Esophagus muscularis mucosa (tissue), 4 donors: ENCODE measurements at regions not wholly inside any gene's neighbourhood (a gene's known extent, or its start where the extent isn't known, plus 50 kb on each side); places are given as distances from the start of the nearest gene placed in this dataset.

Source experiments
- DNase-seq: peaks from one replicate; pipeline ENCODE4 v3.0.0-alpha.2; 2017; ENCODE audit errors: extremely low spot score
- H3K27ac ChIP-seq, 4 donors: fragments of 200-600 bp; sonication (generic); replicated peaks in 1 of 4; 1 replicate in 3 of 4; 2 replicates in 1 of 4; pipeline ENCODE4 v1.5.1; 2016 to 2019; ENCODE audit warnings: mild to moderate bottlenecking in 1 of 4
- H3K27me3 ChIP-seq, 4 donors: fragments of 200-600 bp; sonication (generic); one replicate each; pipeline versions ENCODE4 v1.5.1 to v1.6.0; 2016 to 2019
- H3K36me3 ChIP-seq, 4 donors: fragments of 200-600 bp; sonication (generic); one replicate each; pipeline ENCODE4 v1.5.1; 2016 to 2019
- H3K4me1 ChIP-seq, 4 donors: fragments of 200-600 bp; sonication (generic); one replicate each; pipeline ENCODE4 v1.5.1; 2016 to 2019
- H3K4me3 ChIP-seq, 4 donors: fragments of 200-600 bp; sonication (generic); 1 replicate in 2 of 4; 2 replicates in 2 of 4; pipeline ENCODE4 v1.5.1; 2016 to 2019; ENCODE audit warnings: mild to moderate bottlenecking in 4 of 4, moderate library complexity in 1 of 4
- H3K9me3 ChIP-seq, 4 donors: fragments of 200-600 bp; sonication (generic); 1 replicate in 3 of 4; 2 replicates in 1 of 4; pipeline ENCODE4 v1.5.1; 2016 to 2019
- EP300 ChIP-seq: sonication (generic); formaldehyde crosslinking; IDR thresholded peaks from one replicate; pipeline ENCODE4 v1.6.1; 2017; ENCODE audit warnings: antibody characterized with exemption
- POLR2A ChIP-seq: fragments of 450-650 bp; IDR thresholded peaks from one replicate; pipeline ENCODE4 v1.6.1; 2017; ENCODE audit warnings: antibody characterized with exemption, moderate library complexity, mild to moderate bottlenecking, low read depth
- POLR2AphosphoS5 ChIP-seq, 2 donors: sonication (generic); formaldehyde crosslinking; IDR thresholded peaks; one replicate each; pipeline ENCODE4 v1.6.1; 2017; ENCODE audit warnings: antibody characterized with exemption in 2 of 2
- WGBS: methylation state at CpG from one replicate; pipeline ENCODE4 v1.1.5; 2018; 5-methylcytosine and 5-hydroxymethylcytosine counted together
- intact Hi-C: fragments of 100-400 bp; cut with DNase I; formaldehyde crosslinking; loops from one replicate; pipeline ENCODE4 v1.15.1; 2023
- TF ChIP-seq, protein P1 (sequence below), 3 experiments: fragments of 200-600 bp in 2 of 3; fragments of 450-650 bp in 1 of 3; sonication (generic) in 2 of 3; IDR thresholded peaks; one replicate each; pipeline ENCODE4 v1.5.1; 2017 to 2019; ENCODE audit warnings: antibody characterized with exemption in 3 of 3, mild to moderate bottlenecking in 2 of 3, moderate library complexity in 1 of 3

GRCh38 chr12:46486588-46486987, 114.0 kb upstream of the SLC38A2 start:
- no peak for TF ChIP-seq EP300
- TF ChIP-seq POLR2A: no peak
- TF ChIP-seq, protein P1, sequence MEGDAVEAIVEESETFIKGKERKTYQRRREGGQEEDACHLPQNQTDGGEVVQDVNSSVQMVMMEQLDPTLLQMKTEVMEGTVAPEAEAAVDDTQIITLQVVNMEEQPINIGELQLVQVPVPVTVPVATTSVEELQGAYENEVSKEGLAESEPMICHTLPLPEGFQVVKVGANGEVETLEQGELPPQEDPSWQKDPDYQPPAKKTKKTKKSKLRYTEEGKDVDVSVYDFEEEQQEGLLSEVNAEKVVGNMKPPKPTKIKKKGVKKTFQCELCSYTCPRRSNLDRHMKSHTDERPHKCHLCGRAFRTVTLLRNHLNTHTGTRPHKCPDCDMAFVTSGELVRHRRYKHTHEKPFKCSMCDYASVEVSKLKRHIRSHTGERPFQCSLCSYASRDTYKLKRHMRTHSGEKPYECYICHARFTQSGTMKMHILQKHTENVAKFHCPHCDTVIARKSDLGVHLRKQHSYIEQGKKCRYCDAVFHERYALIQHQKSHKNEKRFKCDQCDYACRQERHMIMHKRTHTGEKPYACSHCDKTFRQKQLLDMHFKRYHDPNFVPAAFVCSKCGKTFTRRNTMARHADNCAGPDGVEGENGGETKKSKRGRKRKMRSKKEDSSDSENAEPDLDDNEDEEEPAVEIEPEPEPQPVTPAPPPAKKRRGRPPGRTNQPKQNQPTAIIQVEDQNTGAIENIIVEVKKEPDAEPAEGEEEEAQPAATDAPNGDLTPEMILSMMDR (IDR thresholded peaks at IDR 0.05): no peak
- TF ChIP-seq POLR2AphosphoS5 (IDR thresholded peaks at IDR 0.05): no peak
- H3K27ac ChIP-seq: no peak overlapping the region
- H3K36me3 ChIP-seq: no peaks in the 10 kb centered on the region
- no peak for DNase-seq
- intact Hi-C loops: no loop called here
- H3K9me3 ChIP-seq: no peaks in the 10 kb centered on the region
- H3K4me3 ChIP-seq: no peak overlapping the region
- H3K4me1 ChIP-seq: peaks cover 21 to 33% (median 26%) of the 10 kb centered on the region in 4 donors
- no peaks in the 10 kb centered on the region for H3K27me3 ChIP-seq

DNA sequence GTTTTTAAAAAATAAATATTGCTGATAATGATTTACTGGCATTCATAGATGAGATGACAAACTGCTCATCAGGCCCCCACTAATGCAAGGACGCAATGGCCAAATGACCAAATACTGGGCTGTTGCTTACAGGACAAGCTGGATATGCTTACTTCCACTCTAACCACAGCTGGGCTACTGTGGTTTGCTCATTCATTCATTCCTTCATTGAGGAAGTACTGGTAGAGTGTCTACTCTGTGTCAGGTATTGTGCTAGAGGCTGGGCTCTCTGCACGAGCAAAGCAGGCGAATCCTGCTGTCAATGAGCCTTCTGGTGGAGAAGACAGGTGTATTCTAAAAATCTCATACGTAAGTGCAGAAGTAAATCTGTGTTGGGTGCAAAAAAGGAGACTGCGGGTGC, 113.3 kb upstream of the SLC38A2 start:
- Histone ChIP-seq H3K36me3 (no peaks in the 10 kb centered on the region), H3K4me1 (peaks cover 17 to 26% (median 19%) of the 10 kb centered on the region in 4 donors), H3K4me3 (no peak overlapping the region), H3K9me3 (no peaks in the 10 kb centered on the region), H3K27me3 (no peaks in the 10 kb centered on the region), H3K27ac (no peak overlapping the region)
- 100% methylated on average over 5 of the region's 5 CpGs for WGBS
- no peak for DNase-seq
- TF ChIP-seq EP300 (no peak), POLR2A (no peak), POLR2AphosphoS5 (IDR thresholded peaks at IDR 0.05) (no peak)
- TF ChIP-seq, protein P1 (IDR thresholded peaks at IDR 0.05): no peak
- intact Hi-C loops: no loop called here

- no peak for DNase-seq
- Histone ChIP-seq H3K4me1 (peaks cover 3 to 12% (median 7%) of the 10 kb centered on the region in 4 donors), H3K9me3 (no peaks in the 10 kb centered on the region), H3K27me3 (no peaks in the 10 kb centered on the region), H3K4me3 (no peak overlapping the region), H3K36me3 (no peaks in the 10 kb centered on the region), H3K27ac (no peak overlapping the region)
- no peak for TF ChIP-seq POLR2AphosphoS5 (IDR thresholded peaks at IDR 0.05)
- 90% methylated on average over 6 of the region's 6 CpGs for WGBS
- intact Hi-C loops: no loop called here
Observed at GRCh38 chr12:46484396-46485061, 112.0 kb upstream of the SLC38A2 start.

DNA sequence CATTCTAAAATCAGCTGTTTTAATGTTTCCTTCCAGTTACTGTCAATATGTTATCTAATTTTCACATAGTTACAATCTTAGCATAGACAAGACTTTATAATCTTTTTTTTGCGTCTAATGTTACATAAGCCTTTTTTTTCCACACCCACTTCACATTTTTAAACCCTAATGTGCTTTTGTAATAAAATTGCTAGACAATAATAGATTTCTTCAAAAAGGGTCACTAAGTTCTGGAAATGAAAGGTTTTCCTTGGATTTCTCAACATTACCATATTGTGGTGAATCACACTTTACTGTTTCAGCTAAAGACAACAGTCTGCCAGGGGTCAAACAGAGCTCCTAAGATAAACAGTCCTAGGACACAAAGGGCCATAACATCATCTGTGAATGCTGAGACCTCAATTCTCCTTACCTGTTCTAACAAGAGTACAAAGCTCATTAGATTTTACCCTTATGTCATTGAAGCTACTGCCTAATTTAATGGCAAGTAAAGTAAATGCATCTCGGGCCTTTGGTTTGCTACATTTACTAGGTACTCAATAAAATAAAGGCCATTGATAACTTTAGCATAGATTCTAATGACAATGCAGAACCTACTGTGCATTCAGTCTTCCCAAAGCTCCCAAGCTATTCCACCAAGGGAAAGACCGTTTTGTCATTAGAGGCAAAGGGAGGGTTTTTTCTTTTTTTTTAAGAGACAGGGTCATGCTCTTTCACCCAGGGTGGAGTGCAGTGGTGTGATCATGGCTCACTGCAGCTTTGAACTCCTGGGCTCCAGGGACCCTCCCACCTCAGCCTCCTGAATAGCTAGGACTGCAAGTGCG, 111.2 kb upstream of the SLC38A2 start:
- Histone ChIP-seq H3K36me3 (no peaks in the 10 kb centered on the region), H3K27me3 (no peaks in the 10 kb centered on the region), H3K27ac (no peak overlapping the region), H3K4me3 (no peak overlapping the region), H3K4me1 (peaks cover 0 to 8% (median 5%) of the 10 kb centered on the region in 4 donors), H3K9me3 (no peaks in the 10 kb centered on the region)
- 90% methylated on average over 4 of the region's 4 CpGs for WGBS
- DNase-seq: no peak
- intact Hi-C loops: no loop called here
- no peak for TF ChIP-seq EP300
- TF ChIP-seq POLR2AphosphoS5 (IDR thresholded peaks at IDR 0.05): peak in 1 of 2 donors; percentile 24
- TF ChIP-seq POLR2A: no peak

DNA sequence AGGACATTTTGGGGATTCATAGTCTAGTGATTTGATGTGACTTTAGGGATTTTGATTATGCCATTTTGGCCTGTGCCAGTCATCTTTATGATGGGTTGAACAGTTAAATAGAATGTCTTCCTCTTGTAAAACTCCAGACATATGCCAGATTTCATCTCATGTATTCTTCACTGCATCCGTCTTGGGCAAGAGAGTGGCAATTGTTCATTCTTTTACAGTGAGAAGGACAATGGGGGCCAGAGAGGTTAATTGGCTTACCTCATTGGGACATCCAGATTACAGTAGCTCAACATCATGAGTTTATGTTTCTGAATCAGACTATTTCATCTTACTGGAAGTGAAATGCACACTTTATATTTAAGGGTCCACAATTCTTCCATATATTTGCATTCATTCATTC, 108.2 kb upstream of the SLC38A2 start:
- WGBS: 92% methylated on average over 1 of the region's 1 CpG
- no peak for DNase-seq
- no peaks in the 10 kb centered on the region for H3K9me3 ChIP-seq
- intact Hi-C loops: no loop called here
- H3K4me3 ChIP-seq: no peak overlapping the region
- H3K4me1 ChIP-seq: peaks cover 0 to 8% (median 5%) of the 10 kb centered on the region in 4 donors
- no peaks in the 10 kb centered on the region for H3K27me3 ChIP-seq
- TF ChIP-seq, protein P1 (IDR thresholded peaks at IDR 0.05): no peak
- TF ChIP-seq EP300 (no peak), POLR2A (no peak), POLR2AphosphoS5 (IDR thresholded peaks at IDR 0.05) (no peak)
- H3K36me3 ChIP-seq: no peaks in the 10 kb centered on the region
- no peak overlapping the region for H3K27ac ChIP-seq
